Activated T-helper 17 cell treated with anti-CD3 and anti-CD28 coated beads, Interleukin-2, amount 50 U/mL, for 72 hours (primary cell): ENCODE measurements at regions not wholly inside any gene's neighbourhood (a gene's known extent, or its start where the extent isn't known, plus 50 kb on each side); places are given as distances from the start of the nearest gene placed in this dataset.

Experiments used
- ATAC-seq: fragments of 150-1000 bp; cut with Tn5 transposase; replicated peaks from 2 replicates; pipeline ENCODE4 v1.10.0; 2021; ENCODE audit warnings: mild to moderate bottlenecking, moderate library complexity
- H3K27ac Mint-ChIP-seq: one replicate; pipeline ENCODE4 v1.8.0; 2022; ENCODE audit warnings: mixed read lengths
- H3K27me3 Mint-ChIP-seq: one replicate; pipeline ENCODE4 v1.8.0; 2022; ENCODE audit warnings: mixed read lengths
- H3K36me3 Mint-ChIP-seq: one replicate; pipeline ENCODE4 v1.8.0; 2022; ENCODE audit warnings: low read depth, mild to moderate bottlenecking, mixed read lengths
- H3K4me1 Mint-ChIP-seq: one replicate; pipeline ENCODE4 v1.8.0; 2022; ENCODE audit warnings: mixed read lengths
- H3K4me3 Mint-ChIP-seq: one replicate; pipeline ENCODE4 v1.8.0; 2022; ENCODE audit warnings: mild to moderate bottlenecking, mixed read lengths
- H3K9me3 Mint-ChIP-seq: one replicate; pipeline ENCODE4 v1.8.0; 2022; ENCODE audit warnings: mixed read lengths

GRCh38 chr2:104638859-104639202 lies 215.1 kb upstream of the POU3F3 start:
- Mint-ChIP-seq H3K27me3 (no peaks in the 10 kb centered on the region), H3K4me1 (no peaks in the 10 kb centered on the region), H3K27ac (no peak overlapping the region), H3K9me3 (peaks cover 3% of the 10 kb centered on the region), H3K36me3 (no peaks in the 10 kb centered on the region), H3K4me3 (no peak overlapping the region)
- no peak for ATAC-seq

DNA sequence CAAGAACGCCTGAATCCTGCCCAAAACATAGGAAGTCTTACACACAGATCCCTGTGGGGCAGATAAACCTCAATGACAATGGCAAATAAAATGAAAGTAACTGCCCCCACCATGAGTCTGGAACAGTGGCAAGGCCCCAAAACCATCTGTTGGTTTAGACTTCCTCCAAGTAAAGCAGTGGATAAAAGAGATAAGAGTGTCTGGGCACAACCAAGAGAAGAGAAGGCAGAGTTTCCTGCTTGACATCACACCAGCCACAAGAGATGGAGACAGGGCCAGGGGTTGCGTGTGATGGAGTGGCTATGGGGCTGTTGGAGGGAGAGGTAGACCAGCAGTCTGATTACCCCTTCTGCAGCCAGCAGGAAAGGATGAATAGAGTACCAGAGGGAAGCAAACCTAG lies 212.1 kb upstream of the POU3F3 start:
- no peak for ATAC-seq
- Mint-ChIP-seq H3K4me1 (no peaks in the 10 kb centered on the region), H3K9me3 (peaks cover 3% of the 10 kb centered on the region), H3K36me3 (no peaks in the 10 kb centered on the region), H3K27me3 (no peaks in the 10 kb centered on the region), H3K27ac (no peak overlapping the region), H3K4me3 (no peak overlapping the region)

- no peaks in the 10 kb centered on the region for H3K36me3 Mint-ChIP-seq
- no peaks in the 10 kb centered on the region for H3K9me3 Mint-ChIP-seq
- H3K27ac Mint-ChIP-seq: no peak overlapping the region
- no peaks in the 10 kb centered on the region for H3K27me3 Mint-ChIP-seq
- no peaks in the 10 kb centered on the region for H3K4me1 Mint-ChIP-seq
- ATAC-seq: no peak
- H3K4me3 Mint-ChIP-seq: no peak overlapping the region
These were observed 205.5 kb upstream of the POU3F3 start for GRCh38 chr2:104648376-104648775.

- no peaks in the 10 kb centered on the region for H3K36me3 Mint-ChIP-seq
- H3K27ac Mint-ChIP-seq: no peak overlapping the region
- no peak overlapping the region for H3K4me3 Mint-ChIP-seq
- peaks cover 2% of the 10 kb centered on the region for H3K27me3 Mint-ChIP-seq
- no peaks in the 10 kb centered on the region for H3K4me1 Mint-ChIP-seq
- ATAC-seq: no peak
- H3K9me3 Mint-ChIP-seq: no peaks in the 10 kb centered on the region
These were observed 204.0 kb upstream of the POU3F3 start for GRCh38 chr2:104649866-104650265.

- Mint-ChIP-seq H3K4me3 (no peak overlapping the region), H3K4me1 (no peaks in the 10 kb centered on the region), H3K9me3 (no peaks in the 10 kb centered on the region), H3K27me3 (peaks cover 6% of the 10 kb centered on the region), H3K27ac (no peak overlapping the region), H3K36me3 (no peaks in the 10 kb centered on the region)
- no peak for ATAC-seq
These were observed 203.4 kb upstream of the POU3F3 start for GRCh38 chr2:104650405-104650996.

- no peak overlapping the region for H3K4me3 Mint-ChIP-seq
- no peak overlapping the region for H3K27ac Mint-ChIP-seq
- no peaks in the 10 kb centered on the region for H3K36me3 Mint-ChIP-seq
- ATAC-seq: no peak
- H3K4me1 Mint-ChIP-seq: no peaks in the 10 kb centered on the region
- H3K9me3 Mint-ChIP-seq: peaks cover 6% of the 10 kb centered on the region
- H3K27me3 Mint-ChIP-seq: peaks cover 14% of the 10 kb centered on the region
These were observed 199.1 kb upstream of the POU3F3 start for GRCh38 chr2:104654811-104655210.

- no peak overlapping the region for H3K4me3 Mint-ChIP-seq
- peaks cover 14% of the 10 kb centered on the region for H3K27me3 Mint-ChIP-seq
- H3K9me3 Mint-ChIP-seq: peaks cover 6% of the 10 kb centered on the region
- no peaks in the 10 kb centered on the region for H3K4me1 Mint-ChIP-seq
- no peak overlapping the region for H3K27ac Mint-ChIP-seq
- ATAC-seq: no peak
- H3K36me3 Mint-ChIP-seq: no peaks in the 10 kb centered on the region
These were observed 197.2 kb upstream of the POU3F3 start for GRCh38 chr2:104656571-104657163.

- Mint-ChIP-seq H3K27me3 (peaks cover 18% of the 10 kb centered on the region), H3K4me3 (no peak overlapping the region), H3K27ac (no peak overlapping the region), H3K36me3 (no peaks in the 10 kb centered on the region), H3K9me3 (peaks cover 6% of the 10 kb centered on the region), H3K4me1 (no peaks in the 10 kb centered on the region)
- no peak for ATAC-seq
These were observed 195.6 kb upstream of the POU3F3 start for GRCh38 chr2:104658144-104658835.

DNA sequence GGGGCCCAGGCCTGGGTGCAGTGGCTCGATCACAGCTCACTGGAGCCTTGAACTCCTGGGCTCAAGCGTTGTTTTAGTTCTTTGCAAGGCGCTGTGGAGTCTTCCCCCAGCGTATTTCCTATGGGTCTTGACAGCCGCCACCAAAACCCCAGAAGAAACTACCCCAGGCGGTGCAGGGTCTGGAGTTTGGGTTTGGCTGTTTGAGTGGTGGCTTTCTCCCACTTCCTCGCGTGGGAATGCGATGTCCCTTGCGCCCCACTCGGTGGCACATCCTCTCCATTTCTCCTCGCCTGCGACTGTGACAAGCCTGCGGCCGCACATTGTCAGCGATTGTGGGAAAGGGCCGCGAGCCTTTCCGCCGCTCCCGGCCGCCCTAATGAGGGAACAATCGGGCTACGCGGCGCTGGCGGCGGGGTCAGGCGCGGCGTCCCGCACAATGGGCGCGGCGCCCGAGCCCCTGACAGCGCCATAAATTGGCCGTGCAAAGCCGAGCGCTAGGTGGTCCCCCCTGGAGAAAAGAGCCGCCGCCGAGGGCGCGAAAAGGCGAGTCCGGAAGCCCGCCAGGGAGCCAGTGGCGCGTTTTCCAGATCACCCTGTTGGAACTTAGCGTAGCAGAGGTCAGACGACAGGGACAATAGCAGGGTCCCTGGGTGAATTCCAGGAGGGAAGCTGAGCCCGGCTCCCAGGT lies 194.9 kb upstream of the POU3F3 start:
- no peaks in the 10 kb centered on the region for H3K36me3 Mint-ChIP-seq
- no peaks in the 10 kb centered on the region for H3K4me1 Mint-ChIP-seq
- peaks cover 18% of the 10 kb centered on the region for H3K27me3 Mint-ChIP-seq
- H3K27ac Mint-ChIP-seq: no peak overlapping the region
- H3K9me3 Mint-ChIP-seq: peaks cover 6% of the 10 kb centered on the region
- ATAC-seq: no peak
- no peak overlapping the region for H3K4me3 Mint-ChIP-seq

DNA sequence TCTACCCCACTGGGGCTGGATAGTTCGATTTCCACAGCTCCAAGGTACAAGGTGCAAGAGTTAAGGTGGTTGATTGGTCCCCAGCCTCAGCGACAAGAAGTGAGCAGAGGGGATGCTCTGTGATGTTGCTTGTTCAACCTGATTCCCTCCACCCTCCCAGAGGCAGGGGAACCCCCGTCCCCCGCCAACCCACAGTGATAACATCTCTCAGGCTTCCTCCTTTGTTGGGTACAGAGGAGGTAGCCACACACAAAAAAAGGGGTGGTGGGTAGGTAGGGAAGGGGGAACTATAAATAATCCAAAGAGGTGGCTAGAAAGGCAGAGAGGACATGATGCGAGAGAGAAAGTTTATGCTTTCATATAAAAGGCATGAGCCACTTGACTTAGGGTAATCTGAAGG lies 192.9 kb upstream of the POU3F3 start:
- Mint-ChIP-seq H3K27me3 (peaks cover 12% of the 10 kb centered on the region), H3K4me1 (no peaks in the 10 kb centered on the region), H3K27ac (no peak overlapping the region), H3K36me3 (no peaks in the 10 kb centered on the region), H3K9me3 (peaks cover 6% of the 10 kb centered on the region), H3K4me3 (no peak overlapping the region)
- no peak for ATAC-seq

DNA sequence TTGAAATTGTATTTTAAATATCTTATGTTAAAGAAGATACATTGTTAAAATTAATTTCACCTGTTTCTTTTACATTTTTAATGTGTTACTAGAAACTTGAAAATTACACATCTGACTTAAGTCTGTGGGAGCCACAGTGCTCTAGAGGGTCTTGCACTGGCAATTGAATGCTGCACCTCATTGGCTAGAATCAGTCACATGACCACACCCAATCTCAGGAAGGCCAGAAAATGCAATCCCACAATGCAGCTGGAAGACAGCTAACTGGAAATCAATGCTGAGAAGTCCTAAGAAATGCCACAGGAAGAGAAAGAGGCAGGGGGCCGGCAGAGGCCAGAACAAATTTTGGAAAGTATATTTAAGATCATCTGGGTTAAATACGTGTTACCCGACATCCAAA lies 189.2 kb upstream of the POU3F3 start:
- peaks cover 3% of the 10 kb centered on the region for H3K27me3 Mint-ChIP-seq
- no peak for ATAC-seq
- no peak overlapping the region for H3K4me3 Mint-ChIP-seq
- H3K36me3 Mint-ChIP-seq: no peaks in the 10 kb centered on the region
- H3K4me1 Mint-ChIP-seq: no peaks in the 10 kb centered on the region
- no peak overlapping the region for H3K27ac Mint-ChIP-seq
- no peaks in the 10 kb centered on the region for H3K9me3 Mint-ChIP-seq

DNA sequence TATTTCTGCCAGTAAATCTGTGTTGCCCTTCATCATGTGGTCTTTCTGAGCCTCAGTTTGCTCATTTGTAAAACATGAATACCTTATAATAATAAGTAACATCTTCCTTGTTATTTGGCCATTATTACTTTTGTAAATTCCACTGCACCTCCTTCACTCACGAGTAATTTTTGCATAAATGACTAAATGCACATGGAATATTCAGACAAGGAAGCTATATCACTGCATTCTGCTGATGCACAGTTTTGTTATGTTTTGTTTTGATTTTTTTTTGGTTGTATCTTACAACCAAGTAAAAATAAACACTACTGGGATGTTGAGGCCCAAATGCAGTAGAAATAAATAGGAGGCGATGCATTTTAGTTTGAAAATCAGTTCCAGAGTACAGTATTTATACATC lies 185.3 kb upstream of the POU3F3 start:
- no peaks in the 10 kb centered on the region for H3K4me1 Mint-ChIP-seq
- peaks cover 5% of the 10 kb centered on the region for H3K27me3 Mint-ChIP-seq
- no peaks in the 10 kb centered on the region for H3K9me3 Mint-ChIP-seq
- H3K27ac Mint-ChIP-seq: no peak overlapping the region
- ATAC-seq: no peak
- H3K4me3 Mint-ChIP-seq: no peak overlapping the region
- H3K36me3 Mint-ChIP-seq: no peaks in the 10 kb centered on the region

DNA sequence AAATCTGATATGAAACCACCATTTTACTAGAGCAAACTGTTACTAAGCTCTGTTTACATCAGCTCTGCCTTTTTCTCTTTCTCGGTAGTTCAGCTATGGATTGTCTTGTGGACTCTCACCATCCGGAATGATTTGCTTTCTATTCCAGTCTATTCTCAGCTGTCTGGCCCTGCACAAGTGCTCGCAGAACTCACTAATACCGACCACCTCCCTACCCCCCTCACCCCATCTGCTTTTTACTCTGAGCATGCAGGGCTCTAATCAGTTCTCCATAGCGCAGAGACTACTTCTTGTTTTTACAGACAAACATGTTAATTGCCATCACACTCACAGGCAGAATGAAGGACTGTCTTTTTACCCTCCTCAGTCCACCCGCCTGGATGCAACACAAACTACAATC lies 180.7 kb upstream of the POU3F3 start:
- ATAC-seq: no peak
- no peak overlapping the region for H3K27ac Mint-ChIP-seq
- peaks cover 5% of the 10 kb centered on the region for H3K9me3 Mint-ChIP-seq
- H3K4me3 Mint-ChIP-seq: no peak overlapping the region
- H3K27me3 Mint-ChIP-seq: peaks cover 10% of the 10 kb centered on the region
- H3K4me1 Mint-ChIP-seq: no peaks in the 10 kb centered on the region
- H3K36me3 Mint-ChIP-seq: no peaks in the 10 kb centered on the region

GRCh38 chr2:104678181-104678580 lies 175.7 kb upstream of the POU3F3 start:
- peaks cover 5% of the 10 kb centered on the region for H3K9me3 Mint-ChIP-seq
- H3K4me1 Mint-ChIP-seq: no peaks in the 10 kb centered on the region
- ATAC-seq: no peak
- no peaks in the 10 kb centered on the region for H3K36me3 Mint-ChIP-seq
- no peak overlapping the region for H3K4me3 Mint-ChIP-seq
- peaks cover 5% of the 10 kb centered on the region for H3K27me3 Mint-ChIP-seq
- no peak overlapping the region for H3K27ac Mint-ChIP-seq

DNA sequence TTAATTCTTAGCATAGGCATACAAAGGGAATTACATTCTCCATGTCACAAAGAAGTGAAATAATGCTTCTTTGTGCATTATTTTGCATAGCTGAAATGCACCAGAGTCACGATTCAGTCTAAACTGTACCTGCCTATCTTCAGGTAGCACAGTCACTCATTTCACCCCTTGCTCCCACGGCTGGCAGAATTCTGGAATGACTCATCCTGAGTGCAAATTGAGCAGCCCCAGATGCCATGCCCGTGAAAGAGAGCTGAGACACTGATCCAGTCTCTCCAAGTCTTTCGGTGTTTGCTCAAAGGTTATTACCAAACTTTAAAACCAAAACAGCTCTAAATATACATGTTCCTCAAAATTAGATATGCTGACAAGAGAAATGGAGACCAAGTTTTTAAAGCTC lies 168.3 kb upstream of the POU3F3 start:
- no peak overlapping the region for H3K4me3 Mint-ChIP-seq
- H3K27ac Mint-ChIP-seq: no peak overlapping the region
- H3K9me3 Mint-ChIP-seq: no peaks in the 10 kb centered on the region
- no peaks in the 10 kb centered on the region for H3K36me3 Mint-ChIP-seq
- ATAC-seq: no peak
- no peaks in the 10 kb centered on the region for H3K27me3 Mint-ChIP-seq
- no peaks in the 10 kb centered on the region for H3K4me1 Mint-ChIP-seq
